ENCODE measurements at regions not wholly inside any gene's neighbourhood (a gene's known extent, or its start where the extent isn't known, plus 50 kb on each side); places are given as distances from the start of the nearest gene placed in this dataset.
A peak's percentile ranks its signal among the peaks of the same experiment; 100 is the strongest.

GRCh38 chr18:5669585-5669984, 125.8 kb upstream of the EPB41L3 start:
- no peak overlapping the region for H2BK15ac ChIP-seq (replicated peaks; ENCODE audit: low read depth)
- H2AK5ac ChIP-seq (ENCODE audit: low read length): no peak overlapping the region
- H3K4me1 ChIP-seq (ENCODE audit: control insufficient read depth, low read depth, low read length): no peaks in the 10 kb centered on the region
- H3K27me3 ChIP-seq (ENCODE audit: insufficient read depth, low read length, poor library complexity): no peaks in the 10 kb centered on the region
- H3K9ac ChIP-seq (ENCODE audit: low read length): no peak overlapping the region
- no peak overlapping the region for H3K4me2 ChIP-seq (ENCODE audit: low read length)
- H3K23ac ChIP-seq (ENCODE audit: low read length): no peak overlapping the region
- no peak overlapping the region for H2BK120ac ChIP-seq (ENCODE audit: low read depth, low read length)
- no peak overlapping the region for H3K4me3 ChIP-seq (ENCODE audit: low read length)
- no CpG with 5 or more reads among the region's 2 CpGs for WGBS (ENCODE audit: extremely low coverage, insufficient coverage, low lambda C conversion rate)
- H4K8ac ChIP-seq (ENCODE audit: low read depth, low read length): no peak overlapping the region
- H3K56ac ChIP-seq (ENCODE audit: low read length): no peak overlapping the region
- no peaks in the 10 kb centered on the region for H3K79me2 ChIP-seq (ENCODE audit: control insufficient read depth, insufficient read depth, low read length)
- no peak overlapping the region for H3K4ac ChIP-seq (ENCODE audit: low read depth, low read length)
- no peaks in the 10 kb centered on the region for H3K36me3 ChIP-seq (ENCODE audit: control insufficient read depth, insufficient read depth, low read length)
- H3K79me1 ChIP-seq (ENCODE audit: low read length): no peaks in the 10 kb centered on the region
- no peak overlapping the region for H2BK5ac ChIP-seq (ENCODE audit: low read length)
- DNase-seq: no peak
- H3K27ac ChIP-seq (ENCODE audit: low read depth, low read length): no peak overlapping the region
- no peak overlapping the region for H3K18ac ChIP-seq (ENCODE audit: low read length)
- no peak overlapping the region for H4K5ac ChIP-seq (ENCODE audit: low read length)

- no peaks in the 10 kb centered on the region for H3K27me3 ChIP-seq (ENCODE audit: insufficient read depth, low read length, poor library complexity)
- no peaks in the 10 kb centered on the region for H3K79me1 ChIP-seq (ENCODE audit: low read length)
- no peak overlapping the region for H3K9ac ChIP-seq (ENCODE audit: low read length)
- H3K36me3 ChIP-seq (ENCODE audit: control insufficient read depth, insufficient read depth, low read length): no peaks in the 10 kb centered on the region
- no peak overlapping the region for H2BK15ac ChIP-seq (replicated peaks; ENCODE audit: low read depth)
- no peaks in the 10 kb centered on the region for H3K79me2 ChIP-seq (ENCODE audit: control insufficient read depth, insufficient read depth, low read length)
- no peak overlapping the region for H2BK120ac ChIP-seq (ENCODE audit: low read depth, low read length)
- no peak overlapping the region for H3K4ac ChIP-seq (ENCODE audit: low read depth, low read length)
- no peak overlapping the region for H3K56ac ChIP-seq (ENCODE audit: low read length)
- H4K8ac ChIP-seq (ENCODE audit: low read depth, low read length): no peak overlapping the region
- no peak overlapping the region for H2BK5ac ChIP-seq (ENCODE audit: low read length)
- DNase-seq: no peak
- H2AK5ac ChIP-seq (ENCODE audit: low read length): no peak overlapping the region
- H3K4me3 ChIP-seq (ENCODE audit: low read length): no peak overlapping the region
- H3K27ac ChIP-seq (ENCODE audit: low read depth, low read length): no peak overlapping the region
- H3K4me2 ChIP-seq (ENCODE audit: low read length): no peak overlapping the region
- WGBS (ENCODE audit: extremely low coverage, insufficient coverage, low lambda C conversion rate): no CpG with 5 or more reads among the region's 2 CpGs
- H3K4me1 ChIP-seq (ENCODE audit: control insufficient read depth, low read depth, low read length): no peaks in the 10 kb centered on the region
- no peak overlapping the region for H3K23ac ChIP-seq (ENCODE audit: low read length)
- no peak overlapping the region for H3K18ac ChIP-seq (ENCODE audit: low read length)
- no peak overlapping the region for H4K5ac ChIP-seq (ENCODE audit: low read length)
Observed at GRCh38 chr18:5668087-5668715, 124.4 kb upstream of the EPB41L3 start.

DNA sequence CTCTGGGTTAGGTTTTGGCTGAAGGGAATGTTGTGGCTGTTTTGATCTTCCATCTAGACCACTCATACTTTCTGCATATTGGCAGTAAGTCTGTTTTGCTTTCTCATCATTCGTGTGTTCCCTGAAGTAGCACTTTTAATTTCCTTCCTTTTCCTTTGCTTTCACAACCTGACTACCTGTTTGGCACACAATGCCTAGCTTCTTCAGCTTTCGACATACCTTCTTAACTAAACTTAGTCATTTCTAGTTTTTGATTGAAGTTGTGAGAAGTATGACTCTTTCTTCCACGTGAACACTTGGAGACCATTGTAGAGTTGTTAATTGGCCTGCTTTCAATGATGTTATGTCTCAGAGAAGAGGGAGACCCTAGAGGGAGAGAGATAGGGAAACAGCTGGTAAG, 123.6 kb upstream of the EPB41L3 start:
- no peak overlapping the region for H2BK15ac ChIP-seq (replicated peaks; ENCODE audit: low read depth)
- H3K4me2 ChIP-seq (ENCODE audit: low read length): no peak overlapping the region
- no peak overlapping the region for H4K5ac ChIP-seq (ENCODE audit: low read length)
- no peak overlapping the region for H3K4ac ChIP-seq (ENCODE audit: low read depth, low read length)
- no peaks in the 10 kb centered on the region for H3K27me3 ChIP-seq (ENCODE audit: insufficient read depth, low read length, poor library complexity)
- no peaks in the 10 kb centered on the region for H3K79me1 ChIP-seq (ENCODE audit: low read length)
- H2AK5ac ChIP-seq (ENCODE audit: low read length): no peak overlapping the region
- H3K9ac ChIP-seq (ENCODE audit: low read length): no peak overlapping the region
- no peak overlapping the region for H2BK120ac ChIP-seq (ENCODE audit: low read depth, low read length)
- H3K27ac ChIP-seq (ENCODE audit: low read depth, low read length): no peak overlapping the region
- H3K79me2 ChIP-seq (ENCODE audit: control insufficient read depth, insufficient read depth, low read length): no peaks in the 10 kb centered on the region
- no peak overlapping the region for H4K8ac ChIP-seq (ENCODE audit: low read depth, low read length)
- no peaks in the 10 kb centered on the region for H3K4me1 ChIP-seq (ENCODE audit: control insufficient read depth, low read depth, low read length)
- no peak overlapping the region for H3K23ac ChIP-seq (ENCODE audit: low read length)
- no peak overlapping the region for H3K18ac ChIP-seq (ENCODE audit: low read length)
- no CpG with 5 or more reads among the region's 3 CpGs for WGBS (ENCODE audit: extremely low coverage, insufficient coverage, low lambda C conversion rate)
- H3K56ac ChIP-seq (ENCODE audit: low read length): no peak overlapping the region
- no peak overlapping the region for H3K4me3 ChIP-seq (ENCODE audit: low read length)
- H2BK5ac ChIP-seq (ENCODE audit: low read length): no peak overlapping the region
- DNase-seq: no peak
- H3K36me3 ChIP-seq (ENCODE audit: control insufficient read depth, insufficient read depth, low read length): no peaks in the 10 kb centered on the region

DNA sequence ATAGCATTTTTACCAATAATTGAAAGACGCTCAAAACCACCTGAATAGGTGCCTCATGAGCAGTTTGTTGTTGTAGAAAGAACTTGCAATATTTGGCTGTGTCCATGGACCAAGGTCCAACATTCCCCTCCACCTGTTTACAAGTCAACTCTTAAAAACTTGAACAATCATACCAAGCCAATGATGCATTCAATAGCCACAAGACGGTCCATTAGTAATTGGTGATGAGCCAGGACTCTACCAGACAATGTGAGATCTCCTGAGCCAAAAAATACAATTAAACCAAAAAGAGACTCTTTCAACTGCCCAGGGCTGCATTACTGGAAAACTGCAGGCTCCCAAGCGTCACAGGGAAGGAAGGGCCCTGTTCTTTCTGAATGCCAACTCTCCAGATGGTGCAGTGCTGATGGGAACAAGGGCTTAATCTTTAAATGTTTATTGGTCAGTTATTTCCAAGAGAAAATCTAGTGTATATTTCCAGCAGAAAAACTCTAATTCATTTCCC, 118.8 kb upstream of the EPB41L3 start:
- Histone ChIP-seq H4K8ac (ENCODE audit: low read depth, low read length) (no peak overlapping the region), H4K5ac (ENCODE audit: low read length) (no peak overlapping the region), H2BK15ac (replicated peaks; ENCODE audit: low read depth) (no peak overlapping the region), H3K4me2 (ENCODE audit: low read length) (no peak overlapping the region), H3K79me1 (ENCODE audit: low read length) (no peaks in the 10 kb centered on the region), H3K18ac (ENCODE audit: low read length) (no peak overlapping the region), H3K4ac (ENCODE audit: low read depth, low read length) (no peak overlapping the region), H3K27ac (ENCODE audit: low read depth, low read length) (no peak overlapping the region), H3K23ac (ENCODE audit: low read length) (no peak overlapping the region), H3K9ac (ENCODE audit: low read length) (no peak overlapping the region), H3K79me2 (ENCODE audit: control insufficient read depth, insufficient read depth, low read length) (no peaks in the 10 kb centered on the region), H2AK5ac (ENCODE audit: low read length) (no peak overlapping the region), H3K36me3 (ENCODE audit: control insufficient read depth, insufficient read depth, low read length) (no peaks in the 10 kb centered on the region), H2BK5ac (ENCODE audit: low read length) (no peak overlapping the region), H3K27me3 (ENCODE audit: insufficient read depth, low read length, poor library complexity) (no peaks in the 10 kb centered on the region), H3K4me3 (ENCODE audit: low read length) (no peak overlapping the region), H2BK120ac (ENCODE audit: low read depth, low read length) (no peak overlapping the region), H3K4me1 (ENCODE audit: control insufficient read depth, low read depth, low read length) (no peaks in the 10 kb centered on the region), H3K56ac (ENCODE audit: low read length) (no peak overlapping the region)
- no peak for DNase-seq
- no CpG with 5 or more reads among the region's 3 CpGs for WGBS (ENCODE audit: extremely low coverage, insufficient coverage, low lambda C conversion rate)

DNA sequence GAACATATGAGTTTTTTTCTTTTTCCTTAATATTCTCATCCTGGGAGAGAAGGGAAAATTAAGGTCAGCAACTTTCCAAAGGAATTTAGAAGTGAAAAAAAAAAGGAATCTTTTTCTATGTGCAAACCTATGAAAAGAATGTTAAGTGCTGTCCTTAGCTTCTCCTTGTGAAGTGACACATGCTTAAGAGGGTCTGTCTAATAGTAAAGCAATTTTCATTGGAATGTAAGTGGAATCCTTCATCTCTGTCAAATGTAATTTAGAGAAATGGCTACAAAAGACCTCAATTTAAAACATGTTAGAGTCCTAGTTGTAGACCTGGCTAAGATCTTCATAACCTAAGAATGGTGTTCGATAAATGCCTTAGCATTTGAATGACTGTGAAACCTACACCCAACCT, 117.4 kb upstream of the EPB41L3 start:
- Histone ChIP-seq H3K56ac (ENCODE audit: low read length) (no peak overlapping the region), H2AK5ac (ENCODE audit: low read length) (no peak overlapping the region), H3K4me1 (ENCODE audit: control insufficient read depth, low read depth, low read length) (no peaks in the 10 kb centered on the region)

DNA sequence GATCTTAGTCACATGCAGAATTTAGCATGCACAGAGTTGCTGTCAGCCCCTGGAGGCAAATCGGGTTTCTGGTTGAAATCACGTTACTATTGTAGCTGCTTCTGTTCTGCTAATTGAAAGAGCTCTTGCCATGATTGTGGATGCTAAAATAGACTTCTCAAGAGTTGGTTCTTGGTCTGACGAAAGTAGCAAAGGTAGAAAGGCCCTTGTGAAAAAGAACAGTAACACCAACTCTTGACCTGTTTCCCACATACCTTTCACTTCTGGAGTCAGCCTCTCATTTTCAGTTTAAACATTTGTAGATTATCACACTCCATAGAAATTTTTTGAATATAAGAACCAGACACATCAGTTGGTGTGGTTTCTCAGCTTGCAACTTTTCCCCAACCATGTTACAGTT, 110.0 kb upstream of the EPB41L3 start:
- no peak overlapping the region for H3K9ac ChIP-seq (ENCODE audit: low read length)
- no peak overlapping the region for H3K27ac ChIP-seq (ENCODE audit: low read depth, low read length)
- no peaks in the 10 kb centered on the region for H3K4me1 ChIP-seq (ENCODE audit: control insufficient read depth, low read depth, low read length)
- H3K79me2 ChIP-seq (ENCODE audit: control insufficient read depth, insufficient read depth, low read length): no peaks in the 10 kb centered on the region
- H2BK5ac ChIP-seq (ENCODE audit: low read length): no peak overlapping the region
- H2BK120ac ChIP-seq (ENCODE audit: low read depth, low read length): no peak overlapping the region
- no peak overlapping the region for H4K5ac ChIP-seq (ENCODE audit: low read length)
- no peak overlapping the region for H3K4me2 ChIP-seq (ENCODE audit: low read length)
- H3K79me1 ChIP-seq (ENCODE audit: low read length): no peaks in the 10 kb centered on the region
- no peak overlapping the region for H3K23ac ChIP-seq (ENCODE audit: low read length)
- no peak overlapping the region for H2AK5ac ChIP-seq (ENCODE audit: low read length)
- DNase-seq: no peak
- H2BK15ac ChIP-seq (replicated peaks; ENCODE audit: low read depth): no peak overlapping the region
- H4K8ac ChIP-seq (ENCODE audit: low read depth, low read length): no peak overlapping the region
- H3K56ac ChIP-seq (ENCODE audit: low read length): no peak overlapping the region
- no peak overlapping the region for H3K4me3 ChIP-seq (ENCODE audit: low read length)
- no CpG with 5 or more reads among the region's 3 CpGs for WGBS (ENCODE audit: extremely low coverage, insufficient coverage, low lambda C conversion rate)
- no peak overlapping the region for H3K18ac ChIP-seq (ENCODE audit: low read length)
- no peaks in the 10 kb centered on the region for H3K27me3 ChIP-seq (ENCODE audit: insufficient read depth, low read length, poor library complexity)
- no peak overlapping the region for H3K4ac ChIP-seq (ENCODE audit: low read depth, low read length)
- H3K36me3 ChIP-seq (ENCODE audit: control insufficient read depth, insufficient read depth, low read length): no peaks in the 10 kb centered on the region

More for the DNA sequence above, 117.4 kb upstream of the EPB41L3 start:
- Histone ChIP-seq H2BK5ac (ENCODE audit: low read length) (no peak overlapping the region), H3K4me3 (ENCODE audit: low read length) (no peak overlapping the region), H3K4me2 (ENCODE audit: low read length) (no peak overlapping the region), H3K79me2 (ENCODE audit: control insufficient read depth, insufficient read depth, low read length) (no peaks in the 10 kb centered on the region), H4K8ac (ENCODE audit: low read depth, low read length) (no peak overlapping the region), H3K23ac (ENCODE audit: low read length) (no peak overlapping the region), H3K36me3 (ENCODE audit: control insufficient read depth, insufficient read depth, low read length) (no peaks in the 10 kb centered on the region), H3K9ac (ENCODE audit: low read length) (no peak overlapping the region), H4K5ac (ENCODE audit: low read length) (no peak overlapping the region), H2BK15ac (replicated peaks; ENCODE audit: low read depth) (no peak overlapping the region), H3K4ac (ENCODE audit: low read depth, low read length) (no peak overlapping the region), H2BK120ac (ENCODE audit: low read depth, low read length) (no peak overlapping the region), H3K18ac (ENCODE audit: low read length) (no peak overlapping the region), H3K27ac (ENCODE audit: low read depth, low read length) (no peak overlapping the region), H3K79me1 (ENCODE audit: low read length) (no peaks in the 10 kb centered on the region), H3K27me3 (ENCODE audit: insufficient read depth, low read length, poor library complexity) (no peaks in the 10 kb centered on the region)
- DNase-seq: peak; percentile 4
- no CpG with 5 or more reads among the region's 1 CpG for WGBS (ENCODE audit: extremely low coverage, insufficient coverage, low lambda C conversion rate)

All from mesendoderm (in vitro differentiated cells).